ENCODE measurements at regions not wholly inside any gene's neighbourhood (a gene's known extent, or its start where the extent isn't known, plus 50 kb on each side); places are given as distances from the start of the nearest gene placed in this dataset.
A peak's percentile ranks its signal among the peaks of the same experiment; 100 is the strongest.

DNA sequence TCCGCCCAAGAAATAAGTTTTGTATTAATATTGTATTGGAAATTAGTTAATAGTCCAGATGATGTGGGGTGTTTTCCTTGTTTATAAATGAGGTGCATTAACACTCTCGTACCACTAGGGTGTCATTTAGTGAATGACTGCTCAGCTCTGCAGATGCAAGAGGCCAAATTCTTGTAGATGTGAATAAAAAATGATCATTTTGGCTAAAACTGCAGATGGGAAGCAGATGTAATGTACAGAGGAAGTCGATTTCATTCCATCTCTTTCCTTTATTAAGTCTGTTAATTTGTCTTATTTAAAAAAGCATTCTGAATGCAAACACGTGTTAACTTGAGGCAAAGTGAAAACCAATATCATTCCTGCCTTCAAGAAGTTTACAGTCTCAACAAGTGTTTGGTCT is 108.1 kb downstream of the DHX15 start:
- no peak for DNase-seq

DNA sequence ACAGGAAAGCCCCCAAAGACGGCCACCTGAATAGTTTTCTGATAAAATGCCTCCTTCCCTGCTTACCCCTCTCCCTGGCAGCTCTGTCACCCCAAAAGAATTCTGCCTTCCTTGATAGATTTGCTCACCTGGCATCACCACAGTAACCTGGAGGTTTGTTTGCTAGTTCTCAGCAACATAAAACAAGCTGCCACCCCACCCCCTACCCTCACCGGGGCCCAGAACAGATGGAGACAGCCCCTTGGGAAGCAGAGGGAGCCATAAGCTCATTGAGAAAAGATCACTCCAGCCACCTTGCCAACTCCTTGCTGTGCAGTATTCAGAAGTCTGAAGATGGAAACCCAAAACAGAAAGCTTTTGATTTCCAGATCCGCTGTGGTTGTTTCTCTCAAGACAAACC is 108.6 kb downstream of the DHX15 start:
- no peak for DNase-seq

DNA sequence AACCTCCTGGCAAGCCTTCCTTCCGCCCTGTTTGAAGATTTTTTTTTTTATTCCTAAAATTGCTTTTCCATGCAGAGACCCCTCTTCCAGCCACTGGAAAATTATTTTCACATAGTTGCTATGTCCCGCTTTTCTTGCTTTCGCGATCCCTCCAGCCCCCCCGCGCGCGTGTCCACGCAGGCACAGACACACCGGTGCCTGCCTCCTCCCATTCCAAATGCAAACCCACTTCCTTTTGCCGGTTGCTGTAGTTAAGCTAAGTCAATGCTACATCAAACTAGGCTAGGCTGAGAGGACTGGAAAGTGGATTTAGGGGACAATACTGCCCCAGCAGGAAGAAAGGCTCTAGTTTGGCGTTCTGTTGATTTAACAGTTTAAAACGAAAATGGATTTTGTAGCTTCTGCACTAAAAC is 111.0 kb downstream of the DHX15 start:
- DNase-seq = no peak

DNA sequence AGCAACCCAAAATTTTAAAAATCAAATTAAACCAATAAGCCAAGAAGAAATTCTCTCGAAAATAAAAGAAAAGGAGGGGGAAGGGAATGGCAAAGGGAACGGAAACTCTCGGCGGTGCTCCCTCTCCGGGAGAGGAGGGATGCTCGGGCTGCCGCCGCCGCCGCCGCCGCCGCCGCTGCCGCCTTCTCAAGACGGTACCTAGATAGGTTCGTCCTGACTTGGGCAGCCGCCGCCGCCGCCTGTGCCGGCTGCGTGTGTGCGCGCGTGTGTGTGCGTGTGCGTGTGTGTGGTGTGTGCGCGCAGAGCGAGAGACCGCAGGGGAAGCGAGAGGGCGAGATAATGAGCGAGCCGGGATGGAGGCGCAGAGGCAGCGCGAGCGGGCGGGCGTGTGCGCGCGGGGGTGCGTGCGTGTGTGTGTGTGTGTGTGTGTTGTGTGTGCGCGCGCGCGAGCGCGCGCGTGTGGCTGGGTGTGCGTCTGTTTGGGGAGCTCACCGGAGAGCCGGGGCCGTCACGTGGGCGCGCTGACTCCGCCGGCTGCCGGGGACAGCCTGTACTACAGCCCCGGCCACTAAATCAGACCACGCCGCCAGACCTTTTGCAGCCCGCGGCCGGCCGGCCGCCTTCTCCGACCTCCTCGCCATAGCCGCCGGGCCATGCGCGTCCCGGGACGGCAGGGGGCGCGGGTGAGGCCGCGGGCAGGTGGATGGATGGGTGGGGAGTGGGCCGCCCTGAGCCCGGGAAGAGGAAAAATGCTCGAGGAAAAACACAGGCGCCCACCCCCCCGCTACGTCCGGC is 111.6 kb downstream of the DHX15 start:
- peak; percentile 65 for DNase-seq

DNA sequence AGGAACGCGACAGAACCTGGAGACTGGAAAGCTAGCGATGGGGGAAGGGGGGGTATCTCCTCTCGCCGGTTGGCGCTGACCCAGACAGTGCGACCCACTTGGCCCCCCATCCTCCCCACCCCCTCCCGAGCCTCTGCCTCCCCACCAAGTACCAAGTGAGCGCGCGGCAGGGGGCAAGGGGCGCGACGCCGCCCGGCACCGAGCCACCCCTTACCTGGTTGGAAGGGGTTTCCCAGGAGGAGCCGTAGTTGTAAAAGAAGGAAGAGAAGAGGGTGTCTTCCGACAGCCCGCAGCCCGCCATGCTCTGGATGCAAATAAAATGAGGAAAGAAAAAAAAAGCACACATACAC is 112.2 kb downstream of the DHX15 start:
- DNase-seq = peak; percentile 5

DNA sequence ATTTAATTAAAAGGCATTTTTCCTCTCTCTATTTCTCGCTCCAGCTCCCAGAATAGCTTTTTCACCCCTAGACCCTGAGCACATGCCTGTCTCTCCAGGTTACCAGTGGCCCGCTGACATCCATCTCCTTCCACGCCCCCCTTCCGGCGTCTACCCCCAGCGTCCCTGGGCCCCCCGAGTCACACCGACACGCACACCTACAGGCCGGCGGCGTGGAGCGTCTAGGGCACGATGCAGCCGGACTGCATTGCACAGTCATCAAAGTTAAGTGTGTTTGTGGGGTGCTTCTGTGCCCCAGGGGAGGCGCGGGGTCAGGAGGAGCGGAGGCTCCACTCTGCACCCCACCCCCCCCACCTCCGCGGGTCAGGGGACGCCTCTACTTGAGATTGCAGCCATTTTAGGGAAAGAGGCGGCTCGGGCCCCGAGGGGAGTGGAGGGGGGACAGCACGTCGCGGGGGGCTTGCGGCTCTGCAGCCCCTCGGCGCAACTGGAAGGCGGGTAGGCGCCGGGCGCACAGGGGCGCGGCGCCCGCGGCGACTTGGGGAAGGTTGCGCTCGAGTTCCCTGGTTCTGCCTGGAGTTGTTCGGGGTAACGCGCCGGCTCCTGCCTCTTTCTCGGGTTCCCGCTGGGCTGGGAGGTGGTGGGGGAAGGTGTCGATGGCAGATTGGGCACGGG is 112.7 kb downstream of the DHX15 start:
- peak; percentile 23 for DNase-seq

DNA sequence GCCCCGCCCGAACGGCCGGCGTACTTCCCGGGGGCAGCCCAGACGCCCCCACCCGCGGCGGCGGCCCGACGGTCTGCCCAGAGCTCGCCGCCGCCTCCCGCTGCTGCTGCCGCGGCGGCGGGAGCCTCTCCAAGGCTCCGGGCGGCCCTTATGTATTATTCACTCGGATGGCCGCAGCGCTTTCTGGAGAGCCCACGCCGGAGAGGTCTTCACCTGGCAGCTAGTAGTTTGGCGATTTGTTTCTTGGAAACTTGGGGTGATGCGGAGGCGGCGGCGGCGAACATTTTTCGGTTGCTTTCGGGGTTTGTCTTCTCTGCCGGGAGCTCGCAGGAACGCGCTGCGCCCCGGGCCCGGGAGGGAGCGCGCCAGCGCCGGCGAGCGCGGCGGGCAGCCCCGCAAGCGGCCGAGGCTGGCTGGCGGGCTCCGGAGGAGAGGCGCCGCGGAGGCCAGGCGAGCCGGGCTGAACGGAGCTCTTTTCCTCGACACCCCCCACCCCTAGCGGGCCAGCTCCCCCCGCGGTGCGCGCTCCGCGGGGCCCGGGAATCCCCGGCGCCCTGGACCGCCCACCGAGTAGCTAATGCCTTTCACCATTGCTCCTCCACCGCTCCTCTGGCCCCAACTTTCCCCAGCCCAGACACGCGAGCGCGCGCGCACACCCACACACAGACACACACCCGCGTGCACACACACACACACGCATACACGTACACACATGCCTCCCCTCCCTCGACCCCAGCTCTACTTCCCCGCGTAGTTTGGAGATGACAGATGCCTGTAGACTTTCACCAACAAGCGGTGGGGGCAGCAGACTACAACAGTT is 113.5 kb downstream of the DHX15 start:
- peak; percentile 45 for DNase-seq

DNA sequence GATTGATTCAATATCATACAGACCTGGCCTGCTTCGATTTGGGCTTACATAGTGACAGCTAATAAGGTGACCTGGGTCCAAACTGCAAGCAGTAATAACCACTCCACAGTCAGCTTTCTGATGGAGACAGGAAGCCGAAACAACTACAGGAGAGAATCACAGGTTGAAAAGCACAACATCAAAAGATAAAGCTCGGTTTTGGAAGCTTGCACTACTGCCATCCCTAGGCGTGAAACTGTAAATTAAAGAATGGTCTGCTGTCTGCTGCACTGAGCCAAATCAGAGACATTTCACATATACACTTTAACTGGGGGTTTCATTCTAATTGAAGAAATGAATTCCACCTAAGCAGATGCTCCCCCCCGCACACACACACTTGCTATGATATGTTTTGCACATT is 116.3 kb downstream of the DHX15 start:
- no peak for DNase-seq

DNA sequence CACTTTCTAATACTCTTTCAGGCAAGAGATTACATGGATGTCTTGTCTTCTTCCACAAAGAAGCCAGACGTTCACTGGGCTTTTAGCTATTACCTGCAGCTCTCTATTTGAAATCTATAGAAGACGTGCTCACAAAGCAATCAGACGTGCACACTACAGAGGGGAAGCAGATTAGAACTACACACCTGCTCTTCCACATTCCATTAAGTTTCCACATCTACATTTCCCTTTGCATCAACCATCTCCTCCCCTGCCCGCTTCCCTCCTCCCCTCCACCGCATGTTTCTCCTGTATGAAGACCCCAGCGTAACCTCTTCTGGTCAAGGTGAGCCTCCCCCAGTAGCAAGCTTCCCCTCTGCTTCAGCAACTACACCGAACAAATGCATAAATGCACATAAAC is 119.8 kb downstream of the DHX15 start:
- DNase-seq = no peak

DNA sequence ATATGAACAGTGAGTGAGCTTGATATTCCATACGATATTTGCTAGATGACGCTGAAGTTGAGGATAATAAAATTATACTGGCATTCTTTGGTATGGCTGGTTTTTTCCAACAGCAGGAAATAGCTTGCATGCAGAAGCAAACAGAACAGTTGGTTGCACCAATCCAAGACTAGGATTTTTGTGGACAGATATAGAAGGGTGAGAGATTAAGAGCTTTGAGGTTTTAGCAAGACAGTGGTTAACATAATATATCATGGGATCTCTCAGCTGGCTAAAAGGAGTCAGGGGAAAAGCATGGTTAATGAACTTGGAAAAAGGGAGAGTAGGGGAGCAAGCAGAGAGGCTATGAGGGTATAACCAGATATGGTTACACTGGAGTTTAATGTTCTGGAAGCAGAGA is 127.9 kb downstream of the DHX15 start:
- no peak for DNase-seq

DNA sequence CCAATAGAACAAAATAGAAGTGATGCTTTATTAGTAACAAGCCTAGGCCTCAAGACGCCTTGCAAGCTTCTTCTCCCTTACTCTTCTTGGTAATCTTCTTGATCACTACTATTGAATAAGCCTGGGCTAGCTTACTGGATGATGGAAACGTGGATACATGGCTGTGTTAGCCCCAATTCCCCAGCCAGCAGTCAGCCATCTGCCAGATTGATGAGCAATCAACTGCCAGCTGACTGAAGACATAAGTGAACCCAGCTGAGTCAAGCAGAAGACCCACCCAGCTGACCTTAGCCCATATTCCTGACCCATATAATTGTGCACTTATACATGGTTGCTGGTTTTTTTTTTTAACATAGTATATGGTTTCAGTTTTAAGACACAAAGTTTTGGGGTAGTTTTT is 130.4 kb downstream of the DHX15 start:
- DNase-seq = no peak

DNA sequence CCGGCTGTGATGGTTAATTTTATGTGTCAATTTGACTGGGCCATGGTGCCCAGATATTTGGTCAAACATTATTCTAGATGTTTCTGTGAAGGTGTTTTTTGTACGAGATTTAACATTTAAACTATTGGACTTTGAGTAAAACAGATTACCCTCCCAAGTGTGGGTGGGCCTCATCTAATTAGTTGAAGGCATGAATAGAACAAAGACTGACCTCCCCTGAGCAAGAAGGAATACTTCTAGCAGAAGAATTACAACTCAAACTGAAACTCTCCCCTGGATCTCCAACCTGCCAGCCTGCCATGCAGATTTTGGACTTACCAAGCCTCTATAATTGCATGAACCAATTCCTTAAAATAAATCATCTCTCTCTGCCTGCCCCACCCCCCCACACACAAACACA is 132.5 kb downstream of the DHX15 start:
- no peak for DNase-seq

DNA sequence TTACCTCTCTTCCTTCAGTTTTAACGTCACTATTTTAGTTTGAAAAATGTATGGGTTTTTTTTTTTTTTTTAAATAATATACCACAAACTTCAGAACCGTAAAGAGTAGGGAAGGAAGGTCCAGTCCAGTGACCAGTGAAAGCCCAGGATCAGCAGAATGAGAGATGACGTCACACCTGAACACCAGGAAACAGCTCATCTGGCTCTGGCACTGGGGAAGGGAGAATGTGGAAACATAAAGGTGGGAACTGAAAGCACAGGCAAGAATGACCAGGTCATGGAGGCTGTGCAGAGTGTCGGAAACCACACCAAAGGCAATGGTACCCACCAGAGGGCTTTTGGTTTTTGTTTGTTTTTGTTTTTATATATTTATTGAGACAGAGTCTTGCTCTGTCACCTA is 141.2 kb downstream of the DHX15 start:
- no peak for DNase-seq

DNA sequence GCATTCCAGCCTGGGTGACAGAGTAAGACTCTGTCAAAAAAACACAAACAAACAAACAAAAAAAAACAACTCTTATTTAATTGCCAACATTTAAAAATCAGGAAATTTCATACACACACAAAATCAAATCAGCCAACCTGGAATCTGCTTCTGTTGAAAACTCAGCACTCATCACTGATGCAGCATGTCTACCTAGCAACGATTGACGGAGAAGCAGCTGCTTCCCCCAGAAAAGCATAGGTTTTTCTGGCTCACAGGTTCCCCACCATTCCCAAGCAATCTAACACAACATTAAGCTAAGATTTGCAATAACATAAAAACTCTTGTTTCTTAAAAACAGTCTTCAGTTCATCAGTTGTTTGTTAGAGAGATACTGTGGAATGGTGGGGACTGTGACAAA is 143.6 kb downstream of the DHX15 start:
- no peak for DNase-seq

DNA sequence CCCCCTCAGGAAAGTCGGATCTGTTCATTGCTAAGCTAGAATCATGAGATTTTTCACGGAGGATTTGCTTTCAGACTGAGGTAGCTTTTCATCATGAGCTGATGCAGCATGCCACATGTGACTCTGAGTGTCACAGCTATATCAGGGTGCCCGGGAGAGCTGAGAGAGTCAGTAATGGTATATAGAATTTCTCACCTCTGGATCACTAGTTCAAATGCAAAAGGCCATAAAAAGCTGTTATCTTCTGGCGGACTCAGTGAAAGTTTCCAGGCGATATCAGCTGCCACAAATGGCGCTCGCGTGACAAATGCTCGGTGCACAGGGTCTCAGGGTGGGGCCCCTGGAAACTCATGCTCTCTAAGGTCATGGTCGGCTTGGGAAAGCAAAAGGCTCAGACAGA is 150.1 kb downstream of the DHX15 start:
- no peak for DNase-seq

DNA sequence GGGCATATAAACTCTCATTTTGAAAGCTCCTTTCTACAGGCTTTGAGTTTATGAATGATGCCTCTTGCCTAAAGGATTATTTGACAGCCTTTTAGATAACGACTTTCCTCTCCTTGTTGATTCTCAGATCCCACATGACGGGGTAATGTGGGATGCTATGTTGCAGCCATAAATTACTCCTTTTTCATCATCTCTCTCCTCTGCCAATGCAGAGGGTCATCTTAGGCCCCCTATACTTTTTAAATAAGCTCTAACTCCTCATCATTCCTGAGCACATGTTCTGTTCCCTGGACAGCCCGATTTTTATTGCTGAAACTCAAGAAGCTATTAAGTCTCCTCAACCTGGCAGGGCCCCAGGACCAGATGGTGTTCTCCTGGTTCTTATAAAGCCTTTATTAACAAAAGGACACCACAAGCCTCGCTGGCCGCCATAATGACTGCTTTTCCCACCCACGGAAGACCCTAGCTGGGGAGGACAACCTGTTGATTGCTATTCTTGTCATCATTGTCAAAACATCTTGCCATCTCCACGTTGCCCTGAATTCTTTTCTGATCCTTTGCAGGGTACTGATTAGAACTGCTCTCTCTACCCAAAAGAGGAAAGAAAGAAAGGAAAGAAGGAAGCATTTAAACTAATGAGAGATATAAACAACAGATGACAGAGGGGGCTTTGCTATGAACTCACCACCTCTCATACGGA is 150.7 kb downstream of the DHX15 start:
- no peak for DNase-seq

DNA sequence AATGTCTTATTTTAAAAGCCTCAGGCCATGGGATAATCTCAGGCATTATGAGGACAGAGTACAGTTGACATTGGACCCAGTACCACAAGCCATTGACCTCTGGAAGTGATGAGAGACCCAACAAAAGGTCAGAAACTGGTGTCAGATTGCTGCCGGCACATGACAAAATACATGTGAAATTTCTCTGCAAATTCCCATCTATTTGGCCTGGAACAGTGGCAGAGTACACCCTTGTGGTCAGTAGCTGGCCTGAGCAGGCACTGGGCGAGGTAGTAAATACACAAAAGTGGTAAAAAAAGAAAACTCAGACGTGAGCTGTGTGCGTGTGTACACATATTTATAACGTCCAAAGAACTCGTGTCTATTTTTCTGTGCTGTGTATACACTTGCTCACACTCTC is 155.5 kb downstream of the DHX15 start:
- DNase-seq = no peak

DNA sequence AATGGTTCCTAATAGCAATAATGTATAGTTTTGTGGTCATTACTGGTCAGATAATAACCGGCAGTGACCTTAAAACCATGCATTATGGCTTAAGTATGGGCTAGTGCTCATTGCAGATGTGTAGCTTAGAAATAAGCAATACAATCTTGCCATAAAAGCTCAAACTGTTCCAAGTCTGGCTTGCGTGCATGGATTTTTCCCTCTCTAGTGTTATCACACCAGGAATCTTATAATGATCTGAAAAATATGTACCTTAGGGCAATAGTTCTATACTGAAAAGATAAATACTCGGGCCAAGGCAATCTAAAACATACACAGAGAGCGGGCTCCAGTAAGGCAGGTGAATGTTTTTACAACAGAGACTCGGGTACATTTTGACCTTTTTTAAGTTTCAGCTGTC is 157.8 kb downstream of the DHX15 start:
- no peak for DNase-seq

DNA sequence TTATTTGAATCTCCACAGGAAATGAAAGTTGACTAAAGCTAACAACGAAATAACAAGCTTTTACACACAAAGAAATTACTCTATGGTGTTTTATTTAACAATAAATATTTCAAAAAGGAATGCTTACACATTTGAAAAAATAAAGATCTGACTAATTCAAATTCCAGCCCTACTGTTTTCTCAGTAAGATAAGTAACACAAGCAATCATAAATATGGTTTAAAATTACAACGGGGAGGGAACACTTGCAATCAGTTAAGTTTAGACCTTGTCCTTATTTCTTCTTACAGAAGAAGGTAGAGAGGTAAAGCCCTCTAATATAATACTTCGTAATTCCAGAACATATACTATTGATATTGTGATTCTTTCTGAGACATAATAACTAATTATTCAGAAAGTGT is 158.5 kb downstream of the DHX15 start:
- DNase-seq = no peak

DNA sequence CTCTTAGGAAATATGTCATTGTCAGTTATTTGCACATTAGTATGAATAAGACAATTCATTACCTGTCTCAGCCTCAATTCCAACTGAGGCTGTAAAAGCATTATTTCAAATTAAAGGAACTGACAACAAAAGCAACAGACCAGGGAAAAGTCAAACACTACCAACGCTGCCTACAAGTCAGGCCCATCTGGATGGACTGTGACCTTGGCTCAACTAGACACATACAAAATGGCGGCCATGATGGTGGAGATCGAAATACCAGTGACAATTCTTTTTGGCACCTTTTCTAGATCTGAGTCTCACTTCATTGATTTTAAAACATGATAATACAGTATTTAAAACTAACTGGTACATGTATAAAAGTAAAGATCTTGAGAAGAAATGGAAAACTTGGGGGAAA is 160.7 kb downstream of the DHX15 start:
- DNase-seq = no peak

DNA sequence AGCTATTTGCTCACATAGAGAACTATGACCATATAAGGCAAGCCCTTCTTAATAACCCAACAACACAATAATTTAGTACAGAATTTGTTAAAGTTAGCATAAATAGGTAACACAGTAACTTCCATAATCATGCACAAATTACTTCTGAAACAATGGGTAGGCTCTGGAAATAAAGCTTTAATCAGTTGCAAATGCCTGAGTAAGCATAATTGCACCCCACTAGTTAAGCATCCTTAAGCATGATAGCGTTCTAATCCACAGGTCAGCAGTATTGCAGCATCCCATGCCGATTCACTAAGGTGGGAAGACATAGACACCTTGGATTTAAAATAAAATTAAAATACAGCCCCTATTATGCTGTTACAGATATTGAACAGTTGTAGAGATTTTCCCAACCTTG is 161.7 kb downstream of the DHX15 start:
- DNase-seq = no peak

DNA sequence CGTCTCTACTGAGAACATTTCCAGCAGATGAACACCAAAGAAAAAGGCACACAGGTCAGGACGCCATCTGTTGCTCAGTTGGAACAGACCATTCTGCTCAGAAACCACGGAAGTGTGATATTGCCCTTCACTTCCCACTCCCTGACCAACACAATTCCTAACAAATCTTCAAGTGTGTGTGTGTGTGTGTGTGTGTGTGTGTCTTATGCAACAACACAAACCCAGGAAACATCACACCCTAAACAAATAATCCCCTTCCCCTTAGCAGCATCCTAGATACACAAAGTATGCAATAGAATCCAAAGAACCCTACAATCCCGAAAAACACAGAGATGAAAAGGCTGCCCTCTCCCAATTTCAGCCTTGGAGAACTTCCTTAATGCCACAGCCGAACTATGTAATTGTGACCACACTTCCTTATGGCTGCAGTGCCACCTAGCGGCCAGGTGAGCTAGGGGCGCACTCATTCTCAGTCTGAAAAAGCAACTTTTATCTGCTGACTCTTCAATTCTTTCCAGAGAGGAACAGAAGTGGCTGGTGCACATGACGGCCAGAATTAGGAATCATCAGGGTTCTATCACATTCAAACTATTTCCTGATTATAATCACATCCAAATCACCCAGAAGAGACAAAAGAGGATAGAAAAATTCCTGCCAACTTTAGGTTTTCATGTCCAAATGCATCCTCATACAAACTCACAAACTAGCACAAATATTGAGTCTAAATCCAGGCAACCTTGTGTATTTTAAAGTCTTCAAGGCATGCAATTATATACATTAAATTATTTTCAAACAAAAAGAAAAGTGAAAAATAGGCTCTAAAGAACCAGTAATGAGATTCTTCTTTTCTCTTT is 164.9 kb downstream of the DHX15 start:
- DNase-seq = peak; percentile 79

Data from stimulated activated CD4-positive, alpha-beta T cell treated with anti-CD3 and anti-CD28 coated beads, Interleukin-15, amount 100 ng/mL, for 24 hours (primary cell).